GM13977 (cell line): ENCODE measurements at regions not wholly inside any gene's neighbourhood (a gene's known extent, or its start where the extent isn't known, plus 50 kb on each side); places are given as distances from the start of the nearest gene placed in this dataset.

ENCODE experiments used
- DNase-seq: peaks from one replicate; pipeline ENCODE4 v3.0.0; 2012; ENCODE audit warnings: low spot score
- in situ Hi-C: fragments of 300-500 bp; cut with MboI; formaldehyde crosslinking; loops from one replicate; pipeline ENCODE4 v1.12.0; 2022; ENCODE audit warnings: low sequenced_read_pairs, low pct_unique_long_range_greater_than_20kb, mixed read lengths, inconsistent platforms; ENCODE audit not compliant: unreplicated experiment
- TF ChIP-seq, protein P1 (sequence below): IDR thresholded peaks from 2 replicates; pipeline ENCODE4 v1.5.1; 2012; ENCODE audit warnings: mild to moderate bottlenecking, control low read depth; ENCODE audit not compliant: insufficient read depth; ENCODE audit errors: extremely low read depth, missing control alignments

- TF ChIP-seq, protein P1, sequence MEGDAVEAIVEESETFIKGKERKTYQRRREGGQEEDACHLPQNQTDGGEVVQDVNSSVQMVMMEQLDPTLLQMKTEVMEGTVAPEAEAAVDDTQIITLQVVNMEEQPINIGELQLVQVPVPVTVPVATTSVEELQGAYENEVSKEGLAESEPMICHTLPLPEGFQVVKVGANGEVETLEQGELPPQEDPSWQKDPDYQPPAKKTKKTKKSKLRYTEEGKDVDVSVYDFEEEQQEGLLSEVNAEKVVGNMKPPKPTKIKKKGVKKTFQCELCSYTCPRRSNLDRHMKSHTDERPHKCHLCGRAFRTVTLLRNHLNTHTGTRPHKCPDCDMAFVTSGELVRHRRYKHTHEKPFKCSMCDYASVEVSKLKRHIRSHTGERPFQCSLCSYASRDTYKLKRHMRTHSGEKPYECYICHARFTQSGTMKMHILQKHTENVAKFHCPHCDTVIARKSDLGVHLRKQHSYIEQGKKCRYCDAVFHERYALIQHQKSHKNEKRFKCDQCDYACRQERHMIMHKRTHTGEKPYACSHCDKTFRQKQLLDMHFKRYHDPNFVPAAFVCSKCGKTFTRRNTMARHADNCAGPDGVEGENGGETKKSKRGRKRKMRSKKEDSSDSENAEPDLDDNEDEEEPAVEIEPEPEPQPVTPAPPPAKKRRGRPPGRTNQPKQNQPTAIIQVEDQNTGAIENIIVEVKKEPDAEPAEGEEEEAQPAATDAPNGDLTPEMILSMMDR, result no peak
- in situ Hi-C loops, result no loop called here
- DNase-seq, result no peak
Observed at GRCh38 chr14:55807881-55808379, 227.9 kb downstream of the KTN1 start.

DNA sequence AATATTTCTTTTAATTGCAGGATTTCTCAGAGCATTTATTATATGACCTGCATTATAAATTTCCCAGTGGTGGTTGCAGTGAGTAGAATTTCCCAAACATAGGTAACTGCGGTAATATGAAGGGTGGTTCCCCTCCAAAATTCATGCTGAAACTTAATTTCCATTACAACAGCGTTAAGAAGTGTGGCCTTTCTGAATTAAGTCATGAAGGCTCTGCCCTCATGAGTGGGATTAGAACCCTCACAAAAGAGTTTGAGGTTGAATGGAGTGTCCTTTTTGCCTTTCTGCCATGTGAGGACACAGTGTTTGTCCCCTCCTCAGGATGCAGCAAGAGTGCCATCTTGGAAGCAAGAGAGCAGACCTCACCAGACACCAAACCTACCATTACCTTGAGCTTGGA is 233.6 kb downstream of the KTN1 start:
- DNase-seq, result no peak
- TF ChIP-seq, protein P1, result no peak
- in situ Hi-C loops, result no loop called here

GRCh38 chr14:55814064-55814463 is 234.1 kb downstream of the KTN1 start:
- TF ChIP-seq, protein P1, result no peak
- DNase-seq, result no peak
- in situ Hi-C loops, result no loop called here

GRCh38 chr14:55814873-55815272 is 234.9 kb downstream of the KTN1 start:
- DNase-seq, result no peak
- TF ChIP-seq, protein P1, result no peak
- in situ Hi-C loops, result no loop called here

- no peak for DNase-seq
- TF ChIP-seq, protein P1, result no peak
- in situ Hi-C loops, result no loop called here
Observed at GRCh38 chr14:55816225-55816624, 236.2 kb downstream of the KTN1 start.

GRCh38 chr14:55819610-55820304 is 239.8 kb downstream of the KTN1 start:
- in situ Hi-C loops, result no loop called here
- no peak for DNase-seq
- TF ChIP-seq, protein P1, result no peak
